ENCODE measurements at regions not wholly inside any gene's neighbourhood (a gene's known extent, or its start where the extent isn't known, plus 50 kb on each side); places are given as distances from the start of the nearest gene placed in this dataset.

GRCh38 chr12:67506739-67507138 is 141.8 kb upstream of the DYRK2 start:
- DNase-seq, result no peak

GRCh38 chr12:67508830-67509229 is 139.7 kb upstream of the DYRK2 start:
- DNase-seq, result no peak

GRCh38 chr12:67509666-67510386 is 138.7 kb upstream of the DYRK2 start:
- no peak for DNase-seq

- no peak for DNase-seq
Measured at GRCh38 chr12:67512061-67512460, 136.5 kb upstream of the DYRK2 start.

- no peak for DNase-seq
Measured at GRCh38 chr12:67514502-67514901, 134.0 kb upstream of the DYRK2 start.

GRCh38 chr12:67515679-67516340 is 132.7 kb upstream of the DYRK2 start:
- DNase-seq, result no peak

- no peak for DNase-seq
Measured at GRCh38 chr12:67517181-67517887, 131.2 kb upstream of the DYRK2 start.

- no peak for DNase-seq
Measured at GRCh38 chr12:67519484-67520433, 128.8 kb upstream of the DYRK2 start.

- no peak for DNase-seq
Measured at GRCh38 chr12:67520606-67521005, 127.9 kb upstream of the DYRK2 start.

- DNase-seq, result no peak
Measured at GRCh38 chr12:67522222-67522621, 126.3 kb upstream of the DYRK2 start.

- DNase-seq, result no peak
Measured at GRCh38 chr12:67523538-67523937, 125.0 kb upstream of the DYRK2 start.

GRCh38 chr12:67524861-67525616 is 123.5 kb upstream of the DYRK2 start:
- no peak for DNase-seq

- DNase-seq, result no peak
Measured at GRCh38 chr12:67525617-67525884, 123.0 kb upstream of the DYRK2 start.

- no peak for DNase-seq
Measured at GRCh38 chr12:67526129-67526528, 122.4 kb upstream of the DYRK2 start.

GRCh38 chr12:67531051-67531450 is 117.5 kb upstream of the DYRK2 start:
- no peak for DNase-seq

- no peak for DNase-seq
Measured at GRCh38 chr12:67531501-67531900, 117.0 kb upstream of the DYRK2 start.

GRCh38 chr12:67533159-67533558 is 115.4 kb upstream of the DYRK2 start:
- no peak for DNase-seq

- no peak for DNase-seq
Measured at GRCh38 chr12:67534046-67534445, 114.5 kb upstream of the DYRK2 start.

- DNase-seq, result no peak
Measured at GRCh38 chr12:67534681-67535080, 113.9 kb upstream of the DYRK2 start.

- DNase-seq, result no peak
Measured at GRCh38 chr12:67535176-67535575, 113.4 kb upstream of the DYRK2 start.

GRCh38 chr12:67535971-67536370 is 112.6 kb upstream of the DYRK2 start:
- no peak for DNase-seq

- DNase-seq, result no peak
Measured at GRCh38 chr12:67539329-67539728, 109.2 kb upstream of the DYRK2 start.

Measured in activated CD4-positive, CD25-positive, alpha-beta regulatory T cell treated with anti-CD3 and anti-CD28 coated beads, Interleukin-2, amount 50 U/mL, for 72 hours (primary cell).